NB4 (cell line): ENCODE measurements at regions not wholly inside any gene's neighbourhood (a gene's known extent, or its start where the extent isn't known, plus 50 kb on each side); places are given as distances from the start of the nearest gene placed in this dataset.

ENCODE experiments used
- DNase-seq: peaks from one replicate; pipeline ENCODE4 v3.0.0; 2010; ENCODE audit warnings: low read depth
- H3K4me3 ChIP-seq: one replicate; pipeline ENCODE4 v1.5.1; 2011; ENCODE audit warnings: mild to moderate bottlenecking, low read depth, low read length, moderate library complexity
- MYC ChIP-seq: IDR thresholded peaks from 2 replicates; pipeline ENCODE4 v1.6.1; 2011; ENCODE audit warnings: low read depth, low read length
- POLR2A ChIP-seq: IDR thresholded peaks from 2 replicates; pipeline ENCODE4 v1.6.1; 2011; ENCODE audit warnings: mild to moderate bottlenecking; ENCODE audit not compliant: insufficient read length; ENCODE audit errors: extremely low read depth
- TF ChIP-seq, protein P1 (sequence below): IDR thresholded peaks from one replicate; pipeline ENCODE4 v1.5.1; 2012; ENCODE audit warnings: low read depth, low read length
- TF ChIP-seq, protein P2 (sequence below): IDR thresholded peaks from 2 replicates; pipeline ENCODE4 v1.6.1; 2011; ENCODE audit warnings: low read depth, low read length

DNA sequence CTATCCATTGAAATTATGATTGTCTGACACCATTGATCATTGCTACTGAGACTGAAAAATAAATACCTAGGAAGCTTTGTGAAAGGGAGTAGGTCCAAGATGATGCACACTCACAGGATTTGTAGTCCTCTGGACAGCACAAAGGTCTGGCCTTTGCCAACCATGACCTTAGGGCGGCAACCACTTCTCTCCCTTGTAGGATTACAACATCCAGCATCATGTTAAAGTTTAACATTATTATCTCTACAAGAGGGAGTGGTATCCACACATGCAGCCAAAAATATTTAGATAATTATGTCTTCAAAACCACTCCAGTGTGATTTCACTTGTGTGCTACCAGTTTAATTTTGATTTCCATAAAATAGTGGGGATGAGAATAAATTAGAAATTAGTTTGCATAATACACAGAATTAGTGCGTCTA, 51.1 kb upstream of the NHSL1 start:
- H3K4me3 ChIP-seq, result no peak overlapping the region
- DNase-seq, result no peak
- TF ChIP-seq, protein P1, sequence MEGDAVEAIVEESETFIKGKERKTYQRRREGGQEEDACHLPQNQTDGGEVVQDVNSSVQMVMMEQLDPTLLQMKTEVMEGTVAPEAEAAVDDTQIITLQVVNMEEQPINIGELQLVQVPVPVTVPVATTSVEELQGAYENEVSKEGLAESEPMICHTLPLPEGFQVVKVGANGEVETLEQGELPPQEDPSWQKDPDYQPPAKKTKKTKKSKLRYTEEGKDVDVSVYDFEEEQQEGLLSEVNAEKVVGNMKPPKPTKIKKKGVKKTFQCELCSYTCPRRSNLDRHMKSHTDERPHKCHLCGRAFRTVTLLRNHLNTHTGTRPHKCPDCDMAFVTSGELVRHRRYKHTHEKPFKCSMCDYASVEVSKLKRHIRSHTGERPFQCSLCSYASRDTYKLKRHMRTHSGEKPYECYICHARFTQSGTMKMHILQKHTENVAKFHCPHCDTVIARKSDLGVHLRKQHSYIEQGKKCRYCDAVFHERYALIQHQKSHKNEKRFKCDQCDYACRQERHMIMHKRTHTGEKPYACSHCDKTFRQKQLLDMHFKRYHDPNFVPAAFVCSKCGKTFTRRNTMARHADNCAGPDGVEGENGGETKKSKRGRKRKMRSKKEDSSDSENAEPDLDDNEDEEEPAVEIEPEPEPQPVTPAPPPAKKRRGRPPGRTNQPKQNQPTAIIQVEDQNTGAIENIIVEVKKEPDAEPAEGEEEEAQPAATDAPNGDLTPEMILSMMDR, result no peak
- TF ChIP-seq MYC (no peak), POLR2A (no peak)
- TF ChIP-seq, protein P2, sequence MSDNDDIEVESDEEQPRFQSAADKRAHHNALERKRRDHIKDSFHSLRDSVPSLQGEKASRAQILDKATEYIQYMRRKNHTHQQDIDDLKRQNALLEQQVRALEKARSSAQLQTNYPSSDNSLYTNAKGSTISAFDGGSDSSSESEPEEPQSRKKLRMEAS, result no peak

DNA sequence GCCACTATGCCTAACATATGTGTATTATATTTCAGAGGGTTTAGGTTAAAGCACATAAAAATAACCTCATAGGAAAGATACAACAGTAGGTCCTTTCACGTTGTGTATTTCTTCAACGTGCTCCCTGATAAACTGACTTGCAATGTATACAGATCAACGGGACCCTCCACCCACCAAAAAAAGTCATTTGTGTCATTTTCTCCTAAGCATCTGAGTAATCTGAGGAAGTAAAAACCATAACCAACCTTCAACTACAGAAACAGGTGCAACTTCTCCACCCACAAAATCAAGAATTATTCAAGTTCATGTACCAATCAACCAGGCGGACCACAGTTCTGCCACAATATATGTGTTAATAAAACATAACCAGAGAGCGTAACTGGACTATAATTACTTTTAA, 54.9 kb upstream of the NHSL1 start:
- DNase-seq, result no peak
- no peak overlapping the region for H3K4me3 ChIP-seq
- TF ChIP-seq, protein P2, result no peak
- TF ChIP-seq MYC (no peak), POLR2A (no peak)
- TF ChIP-seq, protein P1, result no peak

DNA sequence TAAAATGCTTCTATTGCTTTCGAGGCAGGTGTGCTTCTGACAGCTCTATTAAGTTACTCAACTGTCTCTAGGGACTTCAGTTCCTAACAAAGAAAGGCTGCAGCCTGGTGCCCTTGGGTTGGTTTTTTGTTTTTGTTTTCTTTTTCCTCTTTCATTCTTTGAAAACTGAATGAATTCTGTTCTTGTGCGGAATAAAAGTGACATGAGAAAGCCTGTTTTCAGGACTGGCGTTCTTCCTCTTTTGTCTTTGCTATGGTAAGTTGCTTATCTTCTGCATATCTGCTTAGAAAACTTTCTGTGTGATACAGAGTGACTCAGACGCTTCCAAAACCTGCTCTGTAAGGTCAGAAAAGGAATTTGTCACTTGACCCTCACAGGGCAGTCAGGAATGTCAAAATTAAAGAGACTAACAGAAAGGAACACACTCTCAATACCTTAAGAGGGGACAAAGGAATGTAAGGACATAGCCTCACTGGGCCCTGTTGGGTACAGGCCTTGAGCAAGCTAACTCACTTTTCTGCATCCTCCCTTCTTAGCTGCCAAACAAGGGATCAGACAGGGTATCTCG, 56.2 kb upstream of the NHSL1 start:
- DNase-seq, result peak; percentile 49

DNA sequence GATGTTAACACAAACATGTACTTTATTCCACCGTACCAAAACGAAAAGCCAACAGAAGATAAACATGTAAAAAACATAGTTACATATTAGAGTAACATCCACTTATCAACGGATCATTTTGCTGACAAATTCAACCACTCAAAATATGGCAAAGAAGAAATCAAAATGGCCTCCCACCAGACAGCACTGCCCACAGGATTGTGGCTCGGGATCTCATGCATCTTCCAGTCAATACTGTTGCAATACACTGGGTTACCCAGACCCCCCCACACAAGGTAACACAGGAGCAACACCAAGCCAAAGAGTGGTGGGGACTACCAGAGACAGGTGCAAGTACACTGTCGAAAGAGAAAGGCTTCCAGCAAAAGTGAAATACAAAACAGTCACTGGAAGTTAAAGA, 57.9 kb upstream of the NHSL1 start:
- H3K4me3 ChIP-seq, result no peak overlapping the region
- TF ChIP-seq, protein P2, result no peak
- TF ChIP-seq, protein P1, result no peak
- no peak for TF ChIP-seq POLR2A
- TF ChIP-seq MYC, result no peak
- DNase-seq, result no peak

More for the DNA sequence above, 56.2 kb upstream of the NHSL1 start:
- TF ChIP-seq MYC (no peak), POLR2A (no peak)
- TF ChIP-seq, protein P2, result no peak
- TF ChIP-seq, protein P1, result no peak
- H3K4me3 ChIP-seq, result no peak overlapping the region

DNA sequence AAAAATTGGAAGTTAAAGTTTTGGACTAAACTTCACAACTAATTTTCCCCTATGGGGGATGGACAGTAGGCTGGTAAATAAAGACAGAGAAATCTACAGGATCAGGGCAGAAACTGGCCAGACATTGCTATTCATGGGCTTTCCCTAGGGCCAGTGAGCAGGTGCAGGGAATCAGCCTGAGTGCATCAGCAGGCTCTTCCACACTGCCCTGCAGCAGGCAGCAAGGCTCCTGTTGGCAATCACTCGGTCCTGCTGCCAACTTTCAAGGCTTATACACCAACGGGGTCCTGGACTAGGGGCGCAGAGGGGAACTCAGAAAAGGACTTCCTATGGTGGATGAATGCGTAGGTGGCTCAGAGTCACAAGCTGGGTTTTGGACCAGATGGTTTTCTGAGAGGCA, 59.8 kb upstream of the NHSL1 start:
- DNase-seq, result no peak
- no peak for TF ChIP-seq MYC
- TF ChIP-seq, protein P1, result no peak
- no peak for TF ChIP-seq POLR2A
- H3K4me3 ChIP-seq, result no peak overlapping the region
